ENCODE measurements at regions not wholly inside any gene's neighbourhood (a gene's known extent, or its start where the extent isn't known, plus 50 kb on each side); places are given as distances from the start of the nearest gene placed in this dataset.

GRCh38 chr4:126341927-126342326 is 1027.2 kb downstream of the FAT4 start:
- Histone ChIP-seq H3K9ac (no peak overlapping the region), H3K9me3 (ENCODE audit: low read depth) (no peaks in the 10 kb centered on the region), H3K9me2 (ENCODE audit: insufficient read depth) (no peaks in the 10 kb centered on the region), H3F3A (ENCODE audit: insufficient read depth) (no peaks in the 10 kb centered on the region), H3K4me1 (ENCODE audit: insufficient read depth) (no peaks in the 10 kb centered on the region), H3K36me3 (ENCODE audit: low read depth) (no peaks in the 10 kb centered on the region), H3K79me2 (ENCODE audit: insufficient read depth) (no peaks in the 10 kb centered on the region), H3K27ac (no peak overlapping the region), H4K20me1 (ENCODE audit: insufficient read depth) (no peaks in the 10 kb centered on the region), H3K4me2 (ENCODE audit: unreplicated experiment) (no peak overlapping the region), H2AFZ (no peak overlapping the region), H3K4me3 (no peak overlapping the region), H3K27me3 (replicated peaks; ENCODE audit: insufficient read depth) (no peaks in the 10 kb centered on the region)
- TF ChIP-seq EZH2phosphoT487 (IDR thresholded peaks at IDR 0.05; ENCODE audit: insufficient read depth, low read depth) (no peak), EZH2 (IDR thresholded peaks at IDR 0.05; ENCODE audit: insufficient read depth, poor library complexity, severe bottlenecking) (no peak)
- in situ Hi-C loops (cut with MboI): no loop called here
- 93 to 94% methylated on average over 1 of the region's 1 CpG for WGBS, 2 experiments (ENCODE audit: low coverage in 1 of 2, low lambda C conversion rate in 2 of 2, missing lambda C conversion rate in 2 of 2)
- no peak for DNase-seq

- Histone ChIP-seq H3K9me2 (ENCODE audit: insufficient read depth) (no peaks in the 10 kb centered on the region), H3F3A (ENCODE audit: insufficient read depth) (no peaks in the 10 kb centered on the region), H4K20me1 (ENCODE audit: insufficient read depth) (no peaks in the 10 kb centered on the region), H2AFZ (no peak overlapping the region), H3K9me3 (ENCODE audit: low read depth) (no peaks in the 10 kb centered on the region), H3K27ac (no peak overlapping the region), H3K36me3 (ENCODE audit: low read depth) (no peaks in the 10 kb centered on the region), H3K4me3 (no peak overlapping the region), H3K4me2 (ENCODE audit: unreplicated experiment) (no peak overlapping the region), H3K4me1 (ENCODE audit: insufficient read depth) (no peaks in the 10 kb centered on the region), H3K27me3 (replicated peaks; ENCODE audit: insufficient read depth) (no peaks in the 10 kb centered on the region), H3K9ac (no peak overlapping the region), H3K79me2 (ENCODE audit: insufficient read depth) (no peaks in the 10 kb centered on the region)
- in situ Hi-C loops (cut with MboI): no loop called here
- TF ChIP-seq EZH2phosphoT487 (IDR thresholded peaks at IDR 0.05; ENCODE audit: insufficient read depth, low read depth): no peak
- TF ChIP-seq EZH2 (IDR thresholded peaks at IDR 0.05; ENCODE audit: insufficient read depth, poor library complexity, severe bottlenecking): no peak
- DNase-seq: no peak
- 93 to 94% methylated on average over 5 to 6 of the region's 6 CpGs for WGBS, 2 experiments (ENCODE audit: low coverage in 1 of 2, low lambda C conversion rate in 2 of 2, missing lambda C conversion rate in 2 of 2)
Observed at GRCh38 chr4:126344472-126344871, 1029.7 kb downstream of the FAT4 start.

DNA sequence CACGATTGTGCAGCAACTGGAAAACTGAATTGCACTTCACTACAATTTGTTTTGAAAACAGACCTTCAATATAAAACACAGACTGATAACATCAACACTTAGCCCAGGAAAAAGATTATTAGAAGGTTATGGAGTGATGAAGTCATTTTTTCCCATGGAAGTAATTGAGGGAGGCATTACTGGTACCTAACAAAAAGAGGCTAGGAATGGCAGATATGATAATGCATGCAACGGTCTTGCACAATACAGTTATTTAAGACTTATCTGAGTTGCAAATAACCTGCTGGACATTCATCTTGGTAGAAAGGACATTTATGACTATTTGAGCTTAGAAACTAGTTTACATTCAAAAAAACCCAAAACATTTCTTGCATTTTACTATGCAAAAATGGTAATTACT is 1031.9 kb downstream of the FAT4 start:
- in situ Hi-C loops (cut with MboI): no loop called here
- Histone ChIP-seq H3K4me3 (no peak overlapping the region), H3K27ac (no peak overlapping the region), H3K9me3 (ENCODE audit: low read depth) (no peaks in the 10 kb centered on the region), H3K9me2 (ENCODE audit: insufficient read depth) (no peaks in the 10 kb centered on the region), H4K20me1 (ENCODE audit: insufficient read depth) (no peaks in the 10 kb centered on the region), H3K4me2 (ENCODE audit: unreplicated experiment) (no peak overlapping the region), H3K27me3 (replicated peaks; ENCODE audit: insufficient read depth) (no peaks in the 10 kb centered on the region), H3F3A (ENCODE audit: insufficient read depth) (no peaks in the 10 kb centered on the region), H3K79me2 (ENCODE audit: insufficient read depth) (no peaks in the 10 kb centered on the region), H2AFZ (no peak overlapping the region), H3K36me3 (ENCODE audit: low read depth) (no peaks in the 10 kb centered on the region), H3K4me1 (ENCODE audit: insufficient read depth) (no peaks in the 10 kb centered on the region), H3K9ac (no peak overlapping the region)
- no peak for DNase-seq
- WGBS, 2 experiments (ENCODE audit: low coverage in 1 of 2, low lambda C conversion rate in 2 of 2, missing lambda C conversion rate in 2 of 2): 92 to 100% methylated on average over 2 of the region's 2 CpGs
- TF ChIP-seq EZH2phosphoT487 (IDR thresholded peaks at IDR 0.05; ENCODE audit: insufficient read depth, low read depth) (no peak), EZH2 (IDR thresholded peaks at IDR 0.05; ENCODE audit: insufficient read depth, poor library complexity, severe bottlenecking) (no peak)

GRCh38 chr4:126354784-126355183 is 1040.0 kb downstream of the FAT4 start:
- H3K4me1 ChIP-seq (ENCODE audit: insufficient read depth): no peaks in the 10 kb centered on the region

DNA sequence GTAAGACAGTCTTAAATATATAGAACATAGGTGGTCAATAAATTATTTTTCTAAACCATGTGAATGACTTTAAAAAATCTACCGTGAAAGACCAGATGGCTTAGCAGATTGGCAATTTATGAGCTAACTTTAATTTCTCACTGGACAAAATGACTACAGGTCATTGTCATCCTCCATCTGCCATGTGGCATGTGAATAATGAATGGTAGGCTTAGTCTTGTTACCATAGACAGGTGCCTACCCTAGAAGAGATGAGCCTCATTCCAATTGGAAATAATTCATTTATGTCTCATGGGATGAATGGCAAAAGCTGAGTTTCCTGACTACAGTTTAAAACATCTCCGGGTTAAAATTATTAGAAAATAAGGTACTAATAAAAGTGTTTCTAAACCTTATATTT is 1043.3 kb downstream of the FAT4 start:
- Histone ChIP-seq H3K9me3 (ENCODE audit: low read depth) (no peaks in the 10 kb centered on the region), H3K9me2 (ENCODE audit: insufficient read depth) (no peaks in the 10 kb centered on the region; the same call in 1 of the 2 replicates), H3K4me2 (ENCODE audit: unreplicated experiment) (no peak overlapping the region), H3K9ac (no peak overlapping the region), H3F3A (ENCODE audit: insufficient read depth) (no peaks in the 10 kb centered on the region), H3K79me2 (ENCODE audit: insufficient read depth) (no peaks in the 10 kb centered on the region), H3K36me3 (ENCODE audit: low read depth) (no peaks in the 10 kb centered on the region), H3K27ac (no peak overlapping the region), H3K4me3 (no peak overlapping the region), H3K4me1 (ENCODE audit: insufficient read depth) (no peaks in the 10 kb centered on the region), H4K20me1 (ENCODE audit: insufficient read depth) (no peaks in the 10 kb centered on the region), H2AFZ (no peak overlapping the region), H3K27me3 (replicated peaks; ENCODE audit: insufficient read depth) (no peaks in the 10 kb centered on the region)
- 77 to 79% methylated on average over 2 of the region's 2 CpGs for WGBS, 2 experiments (ENCODE audit: low coverage in 1 of 2, low lambda C conversion rate in 2 of 2, missing lambda C conversion rate in 2 of 2)
- in situ Hi-C loops (cut with MboI): no loop called here
- TF ChIP-seq EZH2phosphoT487 (IDR thresholded peaks at IDR 0.05; ENCODE audit: insufficient read depth, low read depth): no peak
- TF ChIP-seq EZH2 (IDR thresholded peaks at IDR 0.05; ENCODE audit: insufficient read depth, poor library complexity, severe bottlenecking): no peak
- no peak for DNase-seq

More at GRCh38 chr4:126354784-126355183, 1040.0 kb downstream of the FAT4 start:
- TF ChIP-seq EZH2phosphoT487 (IDR thresholded peaks at IDR 0.05; ENCODE audit: insufficient read depth, low read depth) (no peak), EZH2 (IDR thresholded peaks at IDR 0.05; ENCODE audit: insufficient read depth, poor library complexity, severe bottlenecking) (no peak)
- Histone ChIP-seq H3K4me2 (ENCODE audit: unreplicated experiment) (no peak overlapping the region), H4K20me1 (ENCODE audit: insufficient read depth) (no peaks in the 10 kb centered on the region), H3K9me2 (ENCODE audit: insufficient read depth) (no peaks in the 10 kb centered on the region; the same call in 1 of the 2 replicates), H3K9ac (no peak overlapping the region), H3K27me3 (replicated peaks; ENCODE audit: insufficient read depth) (no peaks in the 10 kb centered on the region), H3F3A (ENCODE audit: insufficient read depth) (no peaks in the 10 kb centered on the region), H3K36me3 (ENCODE audit: low read depth) (no peaks in the 10 kb centered on the region), H3K27ac (no peak overlapping the region), H3K79me2 (ENCODE audit: insufficient read depth) (no peaks in the 10 kb centered on the region), H2AFZ (peak overlapping the region; percentile 15; the same call in 1 of the 2 replicates), H3K4me3 (no peak overlapping the region), H3K9me3 (ENCODE audit: low read depth) (no peaks in the 10 kb centered on the region)
- WGBS, 2 experiments (ENCODE audit: low coverage in 1 of 2, low lambda C conversion rate in 2 of 2, missing lambda C conversion rate in 2 of 2): 91 to 96% methylated on average over 3 of the region's 3 CpGs
- no peak for DNase-seq
- in situ Hi-C loops (cut with MboI): no loop called here

All from GM23248 (cell line).